Upper lobe of right lung (tissue), 1 donor: ENCODE measurements at regions not wholly inside any gene's neighbourhood (a gene's known extent, or its start where the extent isn't known, plus 50 kb on each side); places are given as distances from the start of the nearest gene placed in this dataset.

Experiments
- ATAC-seq: fragments of 200-7000 bp; cut with Tn5 transposase; one replicate; pipeline ENCODE4 v1.9.1; 2020; ENCODE audit warnings: mild to moderate bottlenecking, moderate library complexity
- DNase-seq: peaks from one replicate; pipeline ENCODE4 v3.0.0-alpha.2; 2020
- H3K27ac ChIP-seq: fragments of 200-600 bp; one replicate; pipeline ENCODE4 v1.8.0; 2022
- H3K27me3 ChIP-seq: fragments of 200-600 bp; one replicate; pipeline ENCODE4 v1.8.0; 2022; ENCODE audit warnings: mild to moderate bottlenecking
- H3K36me3 ChIP-seq: fragments of 200-600 bp; one replicate; pipeline ENCODE4 v1.8.0; 2022
- H3K4me1 ChIP-seq: fragments of 200-600 bp; one replicate; pipeline ENCODE4 v1.8.0; 2022
- H3K4me3 ChIP-seq: fragments of 200-600 bp; one replicate; pipeline ENCODE4 v1.8.0; 2022; ENCODE audit warnings: mild to moderate bottlenecking
- H3K9me3 ChIP-seq: fragments of 200-600 bp; one replicate; pipeline ENCODE4 v1.8.0; 2022
- CTCF ChIP-seq: fragments of 200-600 bp; IDR thresholded peaks from one replicate; pipeline ENCODE4 v1.8.0; 2022; ENCODE audit warnings: antibody characterized with exemption
- intact Hi-C: fragments of 100-400 bp; cut with DNase I; formaldehyde crosslinking; loops from one replicate; pipeline ENCODE4 v1.11.0; 2022
- donor health status: DM: no; HTN: yes; CAD: no; lungs with severe emphysema.

- no peak for TF ChIP-seq CTCF
- ATAC-seq = no peak
- Histone ChIP-seq H3K9me3 (no peaks in the 10 kb centered on the region), H3K4me1 (no peaks in the 10 kb centered on the region), H3K27me3 (no peaks in the 10 kb centered on the region), H3K4me3 (no peak overlapping the region), H3K36me3 (no peaks in the 10 kb centered on the region), H3K27ac (no peak overlapping the region)
- intact Hi-C loops = no loop called here
- DNase-seq = no peak
These were observed 328.1 kb downstream of the HACE1 start for GRCh38 chr6:104531646-104532045.

- intact Hi-C loops = no loop called here
- Histone ChIP-seq H3K27me3 (no peaks in the 10 kb centered on the region), H3K4me1 (no peaks in the 10 kb centered on the region), H3K4me3 (no peak overlapping the region), H3K36me3 (no peaks in the 10 kb centered on the region), H3K9me3 (no peaks in the 10 kb centered on the region), H3K27ac (no peak overlapping the region)
- peak; percentile 50 for ATAC-seq
- peak; percentile 26 for TF ChIP-seq CTCF
- DNase-seq = no peak
These were observed 331.8 kb downstream of the HACE1 start for GRCh38 chr6:104527761-104528415.

GRCh38 chr6:104527311-104527710 lies 332.4 kb downstream of the HACE1 start:
- no peaks in the 10 kb centered on the region for H3K27me3 ChIP-seq
- no peaks in the 10 kb centered on the region for H3K9me3 ChIP-seq
- H3K4me3 ChIP-seq = no peak overlapping the region
- intact Hi-C loops = no loop called here
- TF ChIP-seq CTCF = no peak
- no peaks in the 10 kb centered on the region for H3K36me3 ChIP-seq
- ATAC-seq = peak; percentile 33
- DNase-seq = no peak
- H3K4me1 ChIP-seq = no peaks in the 10 kb centered on the region
- no peak overlapping the region for H3K27ac ChIP-seq

- H3K4me1 ChIP-seq = no peaks in the 10 kb centered on the region
- H3K27ac ChIP-seq = no peak overlapping the region
- intact Hi-C loops = no loop called here
- no peaks in the 10 kb centered on the region for H3K36me3 ChIP-seq
- ATAC-seq (no peak), DNase-seq (no peak)
- no peak overlapping the region for H3K4me3 ChIP-seq
- H3K9me3 ChIP-seq = no peaks in the 10 kb centered on the region
- no peak for TF ChIP-seq CTCF
- H3K27me3 ChIP-seq = no peaks in the 10 kb centered on the region
These were observed 333.3 kb downstream of the HACE1 start for GRCh38 chr6:104526376-104526775.

GRCh38 chr6:104525677-104526322 lies 333.9 kb downstream of the HACE1 start:
- H3K36me3 ChIP-seq = no peaks in the 10 kb centered on the region
- H3K4me1 ChIP-seq = no peaks in the 10 kb centered on the region
- peak; percentile 93 for TF ChIP-seq CTCF
- H3K27me3 ChIP-seq = no peaks in the 10 kb centered on the region
- ATAC-seq = peak; percentile 98
- peak overlapping the region; percentile 33 for H3K4me3 ChIP-seq
- H3K9me3 ChIP-seq = no peaks in the 10 kb centered on the region
- intact Hi-C loops = no loop called here
- peak; percentile 76 for DNase-seq
- no peak overlapping the region for H3K27ac ChIP-seq
